Choroid plexus epithelial cell (primary cell): ENCODE measurements at regions not wholly inside any gene's neighbourhood (a gene's known extent, or its start where the extent isn't known, plus 50 kb on each side); places are given as distances from the start of the nearest gene placed in this dataset.

ENCODE experiments used
- DNase-seq: peaks from one replicate; pipeline ENCODE4 v3.0.0-alpha.2; 2010; ENCODE audit warnings: low read depth
- H3K4me3 ChIP-seq: 2 replicates; pipeline ENCODE4 v1.5.1; 2011; ENCODE audit warnings: low read depth, mild to moderate bottlenecking, control low read depth, low read length, moderate library complexity
- TF ChIP-seq, protein P1 (sequence below): conservative IDR thresholded peaks from 2 replicates; pipeline ENCODE4 v1.5.1; 2011; ENCODE audit warnings: low read depth, mild to moderate bottlenecking, control low read depth, inconsistent platforms, low read length, moderate library complexity

DNA sequence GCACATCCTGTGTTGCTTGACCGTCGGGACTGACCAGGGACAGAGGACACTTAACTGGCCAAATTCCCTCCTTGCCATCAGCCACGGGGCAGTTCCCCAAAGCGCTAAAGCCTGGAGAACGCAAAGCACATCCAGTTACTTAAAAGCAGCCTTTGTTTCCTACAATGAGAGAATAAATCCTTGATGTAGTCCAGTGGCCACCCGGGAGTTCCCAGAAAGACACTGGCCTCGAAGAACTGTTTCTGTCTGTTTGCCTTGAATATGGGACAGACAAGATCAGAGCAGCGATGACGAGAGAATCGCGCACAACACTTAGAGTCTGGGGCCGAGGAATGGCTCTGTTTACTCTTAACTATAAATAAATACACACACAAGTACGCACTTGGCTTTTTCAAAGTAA lies 102.2 kb downstream of the TNFAIP2 start:
- DNase-seq, result no peak
- TF ChIP-seq, protein P1, sequence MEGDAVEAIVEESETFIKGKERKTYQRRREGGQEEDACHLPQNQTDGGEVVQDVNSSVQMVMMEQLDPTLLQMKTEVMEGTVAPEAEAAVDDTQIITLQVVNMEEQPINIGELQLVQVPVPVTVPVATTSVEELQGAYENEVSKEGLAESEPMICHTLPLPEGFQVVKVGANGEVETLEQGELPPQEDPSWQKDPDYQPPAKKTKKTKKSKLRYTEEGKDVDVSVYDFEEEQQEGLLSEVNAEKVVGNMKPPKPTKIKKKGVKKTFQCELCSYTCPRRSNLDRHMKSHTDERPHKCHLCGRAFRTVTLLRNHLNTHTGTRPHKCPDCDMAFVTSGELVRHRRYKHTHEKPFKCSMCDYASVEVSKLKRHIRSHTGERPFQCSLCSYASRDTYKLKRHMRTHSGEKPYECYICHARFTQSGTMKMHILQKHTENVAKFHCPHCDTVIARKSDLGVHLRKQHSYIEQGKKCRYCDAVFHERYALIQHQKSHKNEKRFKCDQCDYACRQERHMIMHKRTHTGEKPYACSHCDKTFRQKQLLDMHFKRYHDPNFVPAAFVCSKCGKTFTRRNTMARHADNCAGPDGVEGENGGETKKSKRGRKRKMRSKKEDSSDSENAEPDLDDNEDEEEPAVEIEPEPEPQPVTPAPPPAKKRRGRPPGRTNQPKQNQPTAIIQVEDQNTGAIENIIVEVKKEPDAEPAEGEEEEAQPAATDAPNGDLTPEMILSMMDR, result no peak
- H3K4me3 ChIP-seq, result no peak overlapping the region

DNA sequence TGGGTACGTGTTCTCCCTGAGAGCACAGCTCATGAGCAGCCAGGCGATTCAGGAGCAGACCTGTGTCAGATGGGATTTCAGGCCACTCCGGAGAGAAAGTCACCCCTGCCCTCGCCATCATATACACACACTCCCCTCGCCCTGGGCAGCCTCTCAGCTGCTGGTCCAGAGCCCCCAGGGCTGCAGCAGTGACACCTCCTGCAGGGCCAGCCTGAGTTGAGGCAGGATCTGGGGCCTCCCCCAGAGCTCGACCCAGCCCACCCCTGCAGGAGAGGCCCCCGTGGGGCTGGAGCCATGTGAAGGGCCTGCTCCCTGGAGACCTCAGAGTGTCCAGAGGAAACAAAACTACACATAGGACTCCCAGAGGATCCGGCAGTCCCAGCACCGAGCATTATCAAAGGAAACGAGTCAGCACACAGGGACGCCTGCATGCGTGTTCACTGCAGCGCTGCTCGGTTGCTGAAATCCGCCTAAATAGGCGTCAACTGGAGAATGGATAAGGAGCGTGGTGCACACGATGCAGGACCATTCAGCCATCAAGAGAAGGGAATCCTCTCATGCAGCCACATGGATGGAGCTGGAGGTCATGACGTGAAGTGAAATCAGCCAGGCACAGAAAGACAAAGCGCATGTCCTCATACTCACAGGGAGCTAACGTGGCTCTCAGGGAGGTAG lies 104.0 kb downstream of the TNFAIP2 start:
- no peak for DNase-seq
- TF ChIP-seq, protein P1, result no peak
- no peak overlapping the region for H3K4me3 ChIP-seq

DNA sequence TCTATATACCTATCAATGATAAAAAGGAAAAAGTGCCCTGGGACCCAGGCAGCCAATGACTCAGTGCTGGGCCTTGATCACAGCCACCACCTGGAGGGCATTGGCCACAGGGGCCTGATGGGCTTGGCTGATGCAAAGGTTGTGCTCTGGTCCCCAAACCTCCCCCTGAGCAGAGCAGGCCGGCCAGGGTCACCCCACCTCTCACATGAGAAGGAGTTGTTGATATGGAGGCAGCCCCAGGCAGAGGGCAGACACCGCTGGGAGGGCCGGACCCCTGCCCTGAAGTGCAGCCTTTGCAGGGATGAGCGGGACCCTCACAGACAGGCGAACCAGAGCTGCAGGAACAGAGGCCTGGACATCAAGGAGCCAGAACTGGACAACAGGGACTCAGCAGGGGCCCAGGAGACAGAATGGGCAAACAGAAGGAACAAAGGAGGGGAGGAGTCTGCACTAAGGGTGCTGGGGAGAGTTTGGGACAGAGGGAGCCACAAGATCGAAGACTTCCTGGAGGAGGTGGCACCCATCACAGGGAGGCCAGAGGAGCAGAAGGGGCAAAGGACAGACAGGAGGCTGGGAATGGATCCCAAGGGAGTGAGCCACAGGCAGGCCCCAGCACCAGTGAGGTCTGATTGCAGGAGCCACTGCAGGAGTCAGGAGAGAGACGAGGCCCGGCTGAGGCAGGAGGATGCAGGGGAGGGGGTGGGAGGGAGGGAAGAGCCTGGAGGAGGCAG lies 105.0 kb downstream of the TNFAIP2 start:
- H3K4me3 ChIP-seq, result no peak overlapping the region
- no peak for DNase-seq

DNA sequence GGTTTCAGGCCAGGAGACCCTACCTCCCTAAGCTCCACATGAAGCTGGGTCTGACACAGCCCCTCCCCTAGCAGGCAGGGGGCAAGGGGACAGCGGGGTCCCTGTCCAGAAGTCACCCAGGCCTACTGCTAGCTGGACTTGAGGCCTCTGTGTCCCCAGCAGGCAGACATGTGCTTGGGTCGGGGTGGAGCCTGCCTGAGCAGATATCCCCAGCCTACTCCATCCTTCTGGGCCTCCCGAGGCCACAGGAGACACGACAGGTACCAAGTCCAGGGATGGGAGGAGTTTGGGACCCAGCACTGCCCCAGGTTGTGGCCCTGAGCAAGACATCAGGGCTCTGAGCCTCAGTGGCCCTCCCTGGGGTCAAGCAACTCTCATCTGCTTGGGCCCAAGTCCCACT lies 105.2 kb upstream of the EIF5 start:
- DNase-seq, result no peak
- TF ChIP-seq, protein P1, result no peak
- H3K4me3 ChIP-seq, result no peak overlapping the region

More for the DNA sequence above, 105.0 kb downstream of the TNFAIP2 start:
- TF ChIP-seq, protein P1, result no peak

DNA sequence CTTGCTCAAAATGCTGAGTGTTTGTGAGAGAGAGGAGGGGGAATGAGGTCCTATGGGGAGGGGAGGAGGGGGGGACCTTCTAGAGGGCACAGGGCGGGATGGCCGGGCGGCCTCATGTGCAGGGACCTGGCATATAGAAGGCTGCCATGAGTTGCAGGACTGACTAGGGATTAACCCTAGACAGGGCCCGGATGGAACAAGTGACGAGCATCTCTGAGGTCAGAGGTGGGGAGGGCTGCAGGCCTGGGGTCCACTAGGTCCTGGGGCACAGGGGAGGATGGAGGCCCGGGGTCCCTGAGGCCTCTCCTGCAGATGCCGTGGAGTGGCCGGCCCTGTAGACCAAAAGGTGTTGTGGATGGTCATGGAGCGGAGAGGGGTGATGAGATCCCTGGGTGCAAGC lies 104.0 kb upstream of the EIF5 start:
- TF ChIP-seq, protein P1, result no peak
- H3K4me3 ChIP-seq, result no peak overlapping the region
- DNase-seq, result no peak

DNA sequence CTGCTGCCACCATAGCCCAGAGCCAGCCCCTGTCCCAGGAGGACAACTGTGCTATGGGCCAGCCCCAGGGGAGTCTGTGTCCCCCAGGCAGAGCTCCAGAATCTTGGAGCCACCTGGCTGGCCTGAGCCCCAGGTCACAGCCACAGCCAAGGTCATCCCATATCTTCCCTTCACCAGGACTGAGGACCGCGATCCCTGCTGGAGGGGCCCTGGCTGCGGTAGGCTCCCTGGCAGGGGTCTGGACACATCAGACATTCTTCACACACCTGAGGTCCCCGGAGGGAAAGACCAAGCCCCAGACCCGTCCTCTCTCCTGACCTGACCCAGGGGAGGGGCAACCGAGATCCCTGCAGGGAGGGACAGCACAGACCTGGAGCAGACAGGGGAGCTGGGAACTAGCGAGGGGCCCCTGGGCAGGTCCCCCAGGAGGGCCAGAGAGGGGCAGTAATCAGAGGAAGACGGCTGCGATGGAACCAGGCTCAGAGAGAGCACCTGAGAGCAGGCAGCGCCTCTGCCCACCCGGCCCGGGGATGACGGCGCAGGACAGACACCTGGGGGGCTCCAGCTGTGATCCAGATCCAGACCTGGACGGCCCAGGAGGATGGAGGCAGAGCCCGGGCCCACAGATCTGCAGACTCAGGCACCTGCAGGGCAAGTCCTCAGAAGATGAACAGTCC lies 103.2 kb upstream of the EIF5 start:
- DNase-seq, result no peak
- TF ChIP-seq, protein P1, result no peak

More for the DNA sequence above, 103.2 kb upstream of the EIF5 start:
- no peak overlapping the region for H3K4me3 ChIP-seq
